H1 (cell line): ENCODE measurements at regions not wholly inside any gene's neighbourhood (a gene's known extent, or its start where the extent isn't known, plus 50 kb on each side); places are given as distances from the start of the nearest gene placed in this dataset.

ENCODE experiments used
- CTCF ChIA-PET: fragments of 300-600 bp; sonication (Branson Sonifier 250); formaldehyde crosslinking; loops from one replicate; lab custom pipeline; 2021; ENCODE audit not compliant: partially characterized antibody; lab: Charles Lee
- POLR2A ChIA-PET: fragments of 300-600 bp; sonication (Branson Sonifier 250); formaldehyde crosslinking; loops from one replicate; lab custom pipeline; 2021; ENCODE audit warnings: inconsistent platforms; ENCODE audit not compliant: partially characterized antibody; lab: Charles Lee
- DNase-seq, 2 experiments: peaks; one replicate each; pipeline versions ENCODE4 v3.0.0 to v3.0.0-alpha.2; 2010 to 2022; ENCODE audit warnings: low spot score in 2 of 2, low read depth in 1 of 2, mixed read lengths in 1 of 2
- FAIRE-seq: peaks from 2 replicates; lab custom pipeline; 2011; peaks lifted over from hg19 to GRCh38; lab: Jason Lieb, UNC
- H2AFZ ChIP-seq: 2 replicates; pipeline ENCODE4 v1.8.1; 2012; ENCODE audit warnings: low read length, inconsistent platforms
- H2AK5ac ChIP-seq: 2 replicates; pipeline ENCODE4 v1.6.1; 2013; ENCODE audit warnings: low read depth, low read length
- H2BK120ac ChIP-seq: replicated peaks from 2 replicates; pipeline ENCODE3; 2013; ENCODE audit warnings: low read depth, low read length, inconsistent platforms
- H2BK12ac ChIP-seq: 2 replicates; pipeline ENCODE4 v1.6.1; 2013; ENCODE audit warnings: low read depth, low read length
- H2BK15ac ChIP-seq: 2 replicates; pipeline ENCODE4 v1.6.1; 2013; ENCODE audit warnings: low read length
- H2BK20ac ChIP-seq: 2 replicates; pipeline ENCODE4 v1.6.1; 2013; ENCODE audit warnings: low read length
- H2BK5ac ChIP-seq: 2 replicates; pipeline ENCODE4 v1.6.1; 2013; ENCODE audit warnings: low read depth, low read length
- H3K14ac ChIP-seq: 2 replicates; pipeline ENCODE4 v1.6.1; 2013; ENCODE audit warnings: inconsistent platforms; ENCODE audit not compliant: insufficient read length
- H3K18ac ChIP-seq: 2 replicates; pipeline ENCODE4 v1.6.1; 2013; ENCODE audit warnings: low read length; ENCODE audit errors: extremely low read depth
- H3K23ac ChIP-seq: 2 replicates; pipeline ENCODE4 v1.6.1; 2013; ENCODE audit warnings: inconsistent platforms; ENCODE audit not compliant: insufficient read length
- H3K23me2 ChIP-seq: 2 replicates; pipeline ENCODE4 v1.6.1; 2013; ENCODE audit warnings: low read depth, low read length
- H3K27ac ChIP-seq: 2 replicates; pipeline ENCODE4 v1.6.1; 2011; ENCODE audit warnings: low read depth, low read length, inconsistent platforms
- H3K27me3 ChIP-seq, 4 experiments: replicated peaks in 1 of 4; 1 replicate in 1 of 4; 2 replicates in 3 of 4; pipeline versions ENCODE4 v1.6.1 to v1.8.1; 2011 to 2013; ENCODE audit warnings: low read length in 3 of 4, mild to moderate bottlenecking in 3 of 4, inconsistent platforms in 2 of 4, mixed read lengths in 2 of 4, moderate library complexity in 1 of 4; ENCODE audit not compliant: control insufficient read depth in 3 of 4, insufficient read depth in 3 of 4; ENCODE audit errors: extremely low read depth in 1 of 4
- H3K36me3 ChIP-seq, 4 experiments: 2 replicates each; pipeline versions ENCODE4 v1.6.1 to v1.8.1; 2011 to 2013; ENCODE audit warnings: mild to moderate bottlenecking in 4 of 4, low read length in 3 of 4, moderate library complexity in 2 of 4, control low read depth in 1 of 4, inconsistent platforms in 1 of 4; ENCODE audit not compliant: insufficient read depth in 4 of 4, control insufficient read depth in 2 of 4
- H3K4ac ChIP-seq: replicated peaks from 2 replicates; pipeline ENCODE3; 2013; ENCODE audit warnings: low read length, low read depth, mixed read lengths, inconsistent platforms; ENCODE audit not compliant: insufficient read length
- H3K4me1 ChIP-seq, 4 experiments: replicated peaks in 1 of 4; 1 replicate in 1 of 4; 2 replicates in 3 of 4; pipeline versions ENCODE4 v1.6.1 to v1.8.1; 2011 to 2013; ENCODE audit warnings: low read length in 3 of 4, inconsistent platforms in 2 of 4, mixed read lengths in 1 of 4; ENCODE audit not compliant: insufficient read depth in 4 of 4, control insufficient read depth in 3 of 4
- H3K4me2 ChIP-seq, 2 experiments: 2 replicates each; pipeline versions ENCODE4 v1.6.1 to v1.8.1; 2011 to 2013; ENCODE audit warnings: low read depth in 2 of 2, low read length in 2 of 2, control low read depth in 1 of 2, inconsistent platforms in 1 of 2, mild to moderate bottlenecking in 1 of 2; ENCODE audit not compliant: insufficient read depth in 1 of 2
- H3K4me3 ChIP-seq, 4 experiments: fragments of 200-600, 300-600 bp in 1 of 4; sonication (generic), shearing (Covaris generic), sonication (Bioruptor Twin) in 1 of 4; 2 replicates each; pipeline versions ENCODE4 v1.5.1 to v1.8.1; 2011 to 2016; ENCODE audit warnings: low read length in 4 of 4, low read depth in 3 of 4, control low read depth in 2 of 4, inconsistent platforms in 2 of 4, mild to moderate bottlenecking in 2 of 4, mixed read lengths in 1 of 4, moderate library complexity in 1 of 4; ENCODE audit not compliant: insufficient read depth in 2 of 4; ENCODE audit errors: extremely low read depth in 1 of 4
- H3K56ac ChIP-seq: replicated peaks from 2 replicates; pipeline ENCODE3; 2013; ENCODE audit warnings: low read depth, mild to moderate bottlenecking, mixed read lengths, low read length, inconsistent platforms; ENCODE audit not compliant: insufficient read length
- H3K79me1 ChIP-seq: 2 replicates; pipeline ENCODE4 v1.6.1; 2013; ENCODE audit warnings: low read depth, low read length, control low read depth
- H3K79me2 ChIP-seq, 2 experiments: 2 replicates each; pipeline versions ENCODE4 v1.6.1 to v1.8.1; 2012 to 2013; ENCODE audit warnings: low read length in 2 of 2, mild to moderate bottlenecking in 2 of 2, inconsistent platforms in 1 of 2; ENCODE audit not compliant: insufficient read depth in 2 of 2, control insufficient read depth in 1 of 2
- H3K9ac ChIP-seq, 4 experiments: replicated peaks in 1 of 4; 1 replicate in 1 of 4; 2 replicates in 3 of 4; pipeline versions ENCODE4 v1.6.1 to v1.8.1; 2011 to 2013; ENCODE audit warnings: low read depth in 3 of 4, low read length in 3 of 4, control low read depth in 2 of 4, mild to moderate bottlenecking in 2 of 4, moderate library complexity in 2 of 4, inconsistent platforms in 1 of 4; ENCODE audit errors: extremely low read depth in 1 of 4
- H3K9me3 ChIP-seq, 2 experiments: 2 replicates each; pipeline versions ENCODE4 v1.6.1 to v1.8.1; 2012 to 2013; ENCODE audit warnings: mild to moderate bottlenecking in 2 of 2, moderate library complexity in 2 of 2, control low read depth in 1 of 2, inconsistent platforms in 1 of 2, low read depth in 1 of 2, low read length in 1 of 2, mixed read lengths in 1 of 2; ENCODE audit not compliant: insufficient read depth in 2 of 2
- H4K20me1 ChIP-seq, 2 experiments: replicated peaks in 1 of 2; 2 replicates each; pipeline versions ENCODE3 to v1.8.1; 2011 to 2013; ENCODE audit warnings: inconsistent platforms in 2 of 2, low read length in 2 of 2, mild to moderate bottlenecking in 1 of 2; ENCODE audit not compliant: insufficient read depth in 2 of 2, control insufficient read depth in 1 of 2
- H4K5ac ChIP-seq: 2 replicates; pipeline ENCODE4 v1.6.1; 2013; ENCODE audit warnings: low read length, low read depth, mixed read lengths, inconsistent platforms; ENCODE audit not compliant: insufficient read length
- H4K8ac ChIP-seq: 2 replicates; pipeline ENCODE4 v1.8.0; 2013; ENCODE audit warnings: mild to moderate bottlenecking, moderate library complexity, low read length, inconsistent platforms; ENCODE audit not compliant: insufficient read depth; ENCODE audit errors: extremely low read depth
- H4K91ac ChIP-seq: replicated peaks from 2 replicates; pipeline ENCODE3; 2013; ENCODE audit warnings: low read length, mixed read lengths, inconsistent platforms; ENCODE audit not compliant: insufficient read length
- FOSL1 ChIP-seq: IDR thresholded peaks from 2 replicates; pipeline ENCODE4 v1.6.1; 2011; ENCODE audit warnings: mild to moderate bottlenecking, low read depth, low read length, moderate library complexity; ENCODE audit not compliant: insufficient read depth
- YY1 ChIP-seq: IDR thresholded peaks from 2 replicates; pipeline ENCODE4 v1.6.1; 2011; ENCODE audit warnings: low read depth, mild to moderate bottlenecking, low read length
- WGBS, 2 experiments: shearing (Covaris generic) in 1 of 2; methylation state at CpG; one replicate each; pipeline versions ENCODE4 v1.1.6 to v1.1.7; 2013 to 2015; ENCODE audit warnings: low lambda C conversion rate in 2 of 2, mixed read lengths in 2 of 2, inconsistent platforms in 1 of 2, low coverage in 1 of 2, missing lambda C conversion rate in 1 of 2; ENCODE audit not compliant: insufficient replicate concordance in 2 of 2, insufficient coverage in 1 of 2, insufficient read length in 1 of 2; ENCODE audit errors: extremely low coverage in 1 of 2, missing lambda C conversion rate in 1 of 2; 5-methylcytosine and 5-hydroxymethylcytosine counted together

- Histone ChIP-seq H4K5ac (no peak overlapping the region), H3K56ac (no peak overlapping the region), H4K8ac (no peak overlapping the region), H3K27ac (no peak overlapping the region), H3K79me1 (no peaks in the 10 kb centered on the region), H2BK20ac (no peak overlapping the region), H2BK120ac (no peak overlapping the region), H3K4ac (no peak overlapping the region), H3K4me3 (no peak overlapping the region), H3K4me1 (peaks cover 0 to 10% (median 4%) of the 10 kb centered on the region in 4 experiments; a peak in 3 of 7 replicates), H3K4me2 (no peak overlapping the region), H2BK12ac (no peak overlapping the region), H2AFZ (no peak overlapping the region), H3K14ac (no peak overlapping the region), H2AK5ac (no peak overlapping the region), H3K9ac (no peak overlapping the region), H2BK5ac (no peak overlapping the region), H4K91ac (no peak overlapping the region), H3K27me3 (no peaks in the 10 kb centered on the region), H3K9me3 (no peaks in the 10 kb centered on the region), H3K36me3 (no peaks in the 10 kb centered on the region), H3K18ac (no peak overlapping the region), H3K23me2 (no peaks in the 10 kb centered on the region), H2BK15ac (no peak overlapping the region), H3K23ac (no peak overlapping the region), H4K20me1 (peaks cover 0 to 3% of the 10 kb centered on the region in 2 experiments), H3K79me2 (no peaks in the 10 kb centered on the region; a peak in 1 of 4 replicates)
- no peak for DNase-seq
- no peak for FAIRE-seq
- POLR2A ChIA-PET = no interaction called here
- CTCF ChIA-PET = interaction anchor here (0.8 to 3.0 kb wide), 10 partner anchors 9 to 195 kb away, joined by 3 to 19 read pairs (median 4); no protein-coding TSS in a partner anchor
- WGBS, 2 experiments = 86% methylated on average over 2 of the region's 2 CpGs; no CpG with 5 or more reads in 1 of the 2 experiments
- TF ChIP-seq YY1 = no peak
- no peak for TF ChIP-seq FOSL1
Measured at GRCh38 chr3:159795681-159796175, 192.9 kb upstream of the IL12A start.
